ENCODE measurements at regions not wholly inside any gene's neighbourhood (a gene's known extent, or its start where the extent isn't known, plus 50 kb on each side); places are given as distances from the start of the nearest gene placed in this dataset.

DNA sequence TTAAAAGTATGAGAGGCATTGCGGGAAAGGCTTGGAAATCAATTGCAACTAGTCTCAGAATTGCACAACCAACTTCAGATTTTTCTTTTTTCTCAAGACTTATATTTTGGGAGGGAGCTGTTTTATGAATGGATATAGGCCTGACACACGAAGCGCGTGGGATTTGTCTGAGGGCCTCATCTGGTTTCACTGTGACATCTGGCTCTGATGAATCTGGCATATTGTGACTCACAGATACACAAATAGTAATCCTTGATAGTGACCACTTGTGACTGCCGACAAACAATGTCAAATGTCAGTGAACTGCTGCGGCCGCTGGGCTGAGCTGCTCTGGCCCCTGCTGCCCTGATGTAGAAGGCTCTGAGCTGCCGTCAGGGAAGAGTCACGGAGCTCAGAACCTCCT lies 655.1 kb downstream of the INHBA start:
- Mint-ChIP-seq H3K27me3 (ENCODE audit: unreplicated experiment) (peaks cover 2% of the 10 kb centered on the region), H3K4me3 (ENCODE audit: unreplicated experiment) (no peak overlapping the region), H3K4me1 (ENCODE audit: unreplicated experiment) (no peaks in the 10 kb centered on the region), H3K36me3 (ENCODE audit: low read depth, unreplicated experiment) (no peaks in the 10 kb centered on the region), H3K9me3 (ENCODE audit: unreplicated experiment) (no peaks in the 10 kb centered on the region), H3K27ac (ENCODE audit: unreplicated experiment) (no peak overlapping the region)
- no peak for DNase-seq (ENCODE audit: low spot score)
- TF ChIP-seq, protein P1, sequence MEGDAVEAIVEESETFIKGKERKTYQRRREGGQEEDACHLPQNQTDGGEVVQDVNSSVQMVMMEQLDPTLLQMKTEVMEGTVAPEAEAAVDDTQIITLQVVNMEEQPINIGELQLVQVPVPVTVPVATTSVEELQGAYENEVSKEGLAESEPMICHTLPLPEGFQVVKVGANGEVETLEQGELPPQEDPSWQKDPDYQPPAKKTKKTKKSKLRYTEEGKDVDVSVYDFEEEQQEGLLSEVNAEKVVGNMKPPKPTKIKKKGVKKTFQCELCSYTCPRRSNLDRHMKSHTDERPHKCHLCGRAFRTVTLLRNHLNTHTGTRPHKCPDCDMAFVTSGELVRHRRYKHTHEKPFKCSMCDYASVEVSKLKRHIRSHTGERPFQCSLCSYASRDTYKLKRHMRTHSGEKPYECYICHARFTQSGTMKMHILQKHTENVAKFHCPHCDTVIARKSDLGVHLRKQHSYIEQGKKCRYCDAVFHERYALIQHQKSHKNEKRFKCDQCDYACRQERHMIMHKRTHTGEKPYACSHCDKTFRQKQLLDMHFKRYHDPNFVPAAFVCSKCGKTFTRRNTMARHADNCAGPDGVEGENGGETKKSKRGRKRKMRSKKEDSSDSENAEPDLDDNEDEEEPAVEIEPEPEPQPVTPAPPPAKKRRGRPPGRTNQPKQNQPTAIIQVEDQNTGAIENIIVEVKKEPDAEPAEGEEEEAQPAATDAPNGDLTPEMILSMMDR (IDR thresholded peaks at IDR 0.05; ENCODE audit: unreplicated experiment): no peak

DNA sequence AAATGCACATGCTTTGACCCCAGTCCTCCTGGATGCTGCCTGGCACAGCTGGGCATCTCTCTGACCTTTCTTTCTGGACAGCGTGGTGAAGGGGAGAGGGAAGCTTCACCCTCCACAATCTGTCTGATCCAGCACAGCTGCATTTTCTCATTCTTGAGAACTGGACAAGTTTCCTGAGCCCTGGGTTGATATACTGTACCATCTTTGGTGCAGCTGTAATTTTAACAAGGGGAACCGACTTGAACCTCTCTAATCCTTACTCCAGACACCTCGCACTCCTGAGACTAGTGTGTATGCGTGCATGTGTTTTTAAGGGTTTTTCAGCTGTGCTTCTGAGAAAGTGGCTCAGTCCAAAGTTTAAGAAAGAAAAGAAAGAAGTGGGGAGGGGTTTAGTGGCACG lies 655.7 kb downstream of the INHBA start:
- no peaks in the 10 kb centered on the region for H3K4me1 Mint-ChIP-seq (ENCODE audit: unreplicated experiment)
- TF ChIP-seq, protein P1 (IDR thresholded peaks at IDR 0.05; ENCODE audit: unreplicated experiment): no peak
- no peak overlapping the region for H3K27ac Mint-ChIP-seq (ENCODE audit: unreplicated experiment)
- H3K36me3 Mint-ChIP-seq (ENCODE audit: low read depth, unreplicated experiment): no peaks in the 10 kb centered on the region
- DNase-seq (ENCODE audit: low spot score): no peak
- peaks cover 2% of the 10 kb centered on the region for H3K27me3 Mint-ChIP-seq (ENCODE audit: unreplicated experiment)
- H3K4me3 Mint-ChIP-seq (ENCODE audit: unreplicated experiment): no peak overlapping the region
- H3K9me3 Mint-ChIP-seq (ENCODE audit: unreplicated experiment): no peaks in the 10 kb centered on the region

DNA sequence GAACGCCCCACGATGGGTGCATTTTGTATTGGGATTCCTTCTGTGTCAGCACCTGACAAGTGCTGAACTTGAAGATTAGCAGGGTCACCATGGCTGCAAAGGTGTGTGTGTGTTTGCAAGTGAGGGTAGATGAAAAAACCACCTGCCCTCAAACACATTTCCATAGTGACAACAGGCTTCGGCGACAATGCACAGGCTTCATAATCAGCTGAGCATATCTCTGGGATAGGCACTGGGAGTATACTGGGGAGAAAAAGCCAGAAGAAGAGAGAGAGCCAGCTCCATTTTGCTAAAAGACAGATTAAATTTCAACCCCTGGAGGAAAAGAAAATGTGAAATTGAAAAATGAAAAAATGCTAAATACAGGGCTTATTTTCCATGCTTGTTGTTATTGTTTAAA lies 656.1 kb downstream of the INHBA start:
- no peak for DNase-seq (ENCODE audit: low spot score)
- Mint-ChIP-seq H3K4me3 (ENCODE audit: unreplicated experiment) (no peak overlapping the region), H3K4me1 (ENCODE audit: unreplicated experiment) (no peaks in the 10 kb centered on the region), H3K27ac (ENCODE audit: unreplicated experiment) (no peak overlapping the region), H3K27me3 (ENCODE audit: unreplicated experiment) (peaks cover 2% of the 10 kb centered on the region), H3K36me3 (ENCODE audit: low read depth, unreplicated experiment) (no peaks in the 10 kb centered on the region), H3K9me3 (ENCODE audit: unreplicated experiment) (no peaks in the 10 kb centered on the region)
- TF ChIP-seq, protein P1 (IDR thresholded peaks at IDR 0.05; ENCODE audit: unreplicated experiment): no peak

DNA sequence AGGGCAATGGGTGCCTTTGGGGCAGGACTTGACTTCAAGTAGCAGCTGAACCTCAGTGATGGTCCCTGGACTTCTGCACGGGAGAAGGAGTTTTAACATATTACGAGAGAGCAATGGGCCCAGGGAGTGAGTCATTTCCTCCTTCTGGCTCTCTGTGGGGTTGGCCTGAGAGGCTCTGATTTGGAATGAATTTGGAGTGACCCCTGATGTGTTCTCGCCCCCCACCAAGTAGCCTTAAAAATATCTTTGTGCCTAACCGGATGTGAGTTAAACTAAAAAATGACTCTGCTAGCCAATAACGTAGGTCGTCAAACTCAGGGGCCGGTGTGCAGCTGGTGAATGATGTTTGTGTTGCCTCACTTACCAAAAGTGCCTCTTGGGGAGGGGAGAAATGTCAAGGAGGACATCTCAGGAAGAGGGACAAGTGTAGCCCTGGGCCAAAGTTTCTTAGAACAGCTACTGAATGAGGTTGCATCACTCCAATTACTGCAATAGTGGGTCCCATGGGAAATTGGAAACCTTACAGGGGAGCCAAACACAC lies 656.6 kb downstream of the INHBA start:
- no peak for DNase-seq (ENCODE audit: low spot score)
- H3K36me3 Mint-ChIP-seq (ENCODE audit: low read depth, unreplicated experiment): no peaks in the 10 kb centered on the region
- no peaks in the 10 kb centered on the region for H3K9me3 Mint-ChIP-seq (ENCODE audit: unreplicated experiment)
- H3K4me3 Mint-ChIP-seq (ENCODE audit: unreplicated experiment): no peak overlapping the region
- peaks cover 2% of the 10 kb centered on the region for H3K27me3 Mint-ChIP-seq (ENCODE audit: unreplicated experiment)
- H3K27ac Mint-ChIP-seq (ENCODE audit: unreplicated experiment): no peak overlapping the region
- H3K4me1 Mint-ChIP-seq (ENCODE audit: unreplicated experiment): no peaks in the 10 kb centered on the region
- TF ChIP-seq, protein P1 (IDR thresholded peaks at IDR 0.05; ENCODE audit: unreplicated experiment): no peak

DNA sequence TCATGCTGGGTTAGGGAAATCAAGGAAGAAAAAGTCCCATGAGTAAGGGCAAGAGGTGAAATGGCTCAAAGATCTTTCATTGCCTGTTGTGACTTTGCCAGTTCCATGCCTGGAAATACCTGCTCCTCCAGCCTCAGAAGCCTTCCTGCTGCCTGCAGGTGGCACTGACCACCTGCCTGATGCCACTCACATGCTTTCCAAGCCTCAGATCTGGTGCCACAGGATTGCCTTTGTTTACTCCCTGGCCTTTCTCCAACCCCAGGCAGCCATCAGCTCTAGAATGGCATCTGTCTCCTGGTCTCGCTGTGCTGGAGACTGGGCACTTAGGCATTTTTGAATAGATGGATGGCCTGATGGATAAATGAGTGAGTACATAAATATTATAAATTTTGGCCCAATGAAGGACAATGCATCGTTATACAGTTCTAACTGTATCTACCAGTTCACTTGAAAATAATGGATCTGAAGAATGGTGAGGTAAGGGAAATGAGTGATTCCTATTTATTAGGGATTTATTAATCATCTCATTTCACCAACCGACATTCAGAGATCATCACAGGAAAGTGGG lies 657.2 kb downstream of the INHBA start:
- peaks cover 2% of the 10 kb centered on the region for H3K27me3 Mint-ChIP-seq (ENCODE audit: unreplicated experiment)
- no peaks in the 10 kb centered on the region for H3K9me3 Mint-ChIP-seq (ENCODE audit: unreplicated experiment)
- H3K4me1 Mint-ChIP-seq (ENCODE audit: unreplicated experiment): no peaks in the 10 kb centered on the region
- H3K27ac Mint-ChIP-seq (ENCODE audit: unreplicated experiment): no peak overlapping the region
- TF ChIP-seq, protein P1 (IDR thresholded peaks at IDR 0.05; ENCODE audit: unreplicated experiment): no peak
- H3K36me3 Mint-ChIP-seq (ENCODE audit: low read depth, unreplicated experiment): no peaks in the 10 kb centered on the region
- no peak for DNase-seq (ENCODE audit: low spot score)
- no peak overlapping the region for H3K4me3 Mint-ChIP-seq (ENCODE audit: unreplicated experiment)
